GM12892 (cell line): ENCODE measurements at regions not wholly inside any gene's neighbourhood (a gene's known extent, or its start where the extent isn't known, plus 50 kb on each side); places are given as distances from the start of the nearest gene placed in this dataset.
"Not testable (repeated sequence)": the region's sequence is repeated elsewhere in the genome, so short reads cannot be mapped to it uniquely, and the experiment has no call there.

Experiments
- DNase-seq: peaks from one replicate; pipeline ENCODE4 v3.0.0; 2011; ENCODE audit not compliant: insufficient read length
- FAIRE-seq: peaks from 2 replicates; lab custom pipeline; 2011; peaks lifted over from hg19 to GRCh38; lab: Jason Lieb, UNC
- POLR2A ChIP-seq: IDR thresholded peaks from 2 replicates; pipeline ENCODE4 v1.6.1; 2011; ENCODE audit warnings: low read depth, low read length, control low read depth
- POLR2AphosphoS5 ChIP-seq: IDR thresholded peaks from 2 replicates; pipeline ENCODE4 v1.6.1; 2011; ENCODE audit warnings: low read depth, low read length, control low read depth
- TAF1 ChIP-seq: IDR thresholded peaks from 2 replicates; pipeline ENCODE4 v1.6.1; 2011; ENCODE audit warnings: low read depth, mild to moderate bottlenecking, control low read depth, low read length, borderline replicate concordance

- TF ChIP-seq POLR2A (no peak), POLR2AphosphoS5 (no peak)
- no peak for FAIRE-seq
- DNase-seq: no peak
Observed at GRCh38 chr2:75925331-75926024, 214.8 kb upstream of the GCFC2 start.

DNA sequence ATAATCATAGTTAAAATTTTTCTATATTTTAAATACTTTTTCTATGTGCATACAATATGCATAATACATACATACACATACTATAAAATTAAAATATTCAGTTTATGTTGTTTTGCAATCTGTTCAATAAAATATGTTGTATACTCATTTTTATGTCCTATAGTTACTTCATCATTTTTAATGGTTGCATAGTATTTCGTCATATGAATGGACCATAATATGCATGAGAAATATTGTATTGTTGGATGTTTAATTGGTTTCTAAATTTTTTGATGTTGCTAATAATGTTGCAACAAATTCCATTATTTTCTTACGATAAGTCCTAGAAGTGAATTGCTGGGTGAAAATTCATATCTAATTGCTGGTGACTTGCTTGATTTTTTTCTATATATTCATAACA, 211.5 kb upstream of the GCFC2 start:
- TF ChIP-seq TAF1: no peak
- TF ChIP-seq POLR2AphosphoS5: no peak
- TF ChIP-seq POLR2A: no peak
- DNase-seq (no peak), FAIRE-seq (no peak)

GRCh38 chr2:75920859-75921551, 210.3 kb upstream of the GCFC2 start:
- TF ChIP-seq POLR2A (no peak), TAF1 (no peak), POLR2AphosphoS5 (no peak)
- FAIRE-seq (no peak), DNase-seq (no peak)

DNA sequence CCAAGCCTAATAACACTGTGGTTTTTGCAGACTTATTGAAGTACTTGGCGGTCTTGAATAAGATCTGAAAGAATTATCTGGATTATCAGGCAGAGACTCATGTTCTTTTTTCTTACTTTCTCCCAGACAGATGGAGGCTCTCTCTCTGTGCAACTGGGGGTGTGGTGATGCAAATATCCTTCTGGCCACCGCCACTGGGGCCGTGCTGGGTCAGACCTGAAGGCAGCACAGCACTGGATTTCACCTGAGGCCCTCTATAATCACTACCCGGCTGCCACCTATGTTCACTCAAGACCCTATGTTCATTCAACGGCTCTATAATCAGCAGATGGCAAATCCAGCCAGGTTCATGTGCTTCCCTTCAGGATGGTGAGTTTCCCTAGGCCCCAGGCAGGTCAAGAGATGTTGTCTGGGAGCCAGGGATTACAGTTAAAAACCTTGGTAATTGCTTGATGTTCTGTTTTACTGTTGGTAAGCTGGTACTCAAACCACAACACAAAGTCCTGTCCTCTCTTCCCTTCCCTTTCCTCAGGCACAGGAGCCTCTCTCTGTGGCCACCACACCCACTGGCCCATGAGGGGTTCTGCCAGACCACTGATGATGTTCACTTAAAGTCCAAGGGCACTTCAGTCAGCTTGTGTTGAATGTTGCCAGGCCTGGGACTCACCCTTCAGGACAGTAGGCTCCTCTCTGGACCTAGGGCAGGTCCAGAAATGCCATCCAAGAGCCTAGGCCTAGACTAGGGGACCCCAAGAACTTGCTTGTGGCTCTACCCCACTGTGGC, 205.3 kb upstream of the GCFC2 start:
- DNase-seq (no peak), FAIRE-seq (no peak)
- no peak for TF ChIP-seq TAF1
- TF ChIP-seq POLR2AphosphoS5: no peak
- TF ChIP-seq POLR2A: no peak

- FAIRE-seq: peak; percentile 82
- DNase-seq: peak; percentile 25
- TF ChIP-seq POLR2AphosphoS5: no peak
Observed at GRCh38 chr2:75896779-75897366, 186.2 kb upstream of the GCFC2 start.

GRCh38 chr2:75894170-75894569, 183.5 kb upstream of the GCFC2 start:
- TF ChIP-seq POLR2AphosphoS5 (no peak), POLR2A (no peak), TAF1 (no peak)
- no peak for FAIRE-seq
- DNase-seq: no peak

- FAIRE-seq (no peak), DNase-seq (no peak)
- TF ChIP-seq TAF1: no peak
- no peak for TF ChIP-seq POLR2A
- TF ChIP-seq POLR2AphosphoS5: no peak
Observed at GRCh38 chr2:75892490-75892889, 181.8 kb upstream of the GCFC2 start.

GRCh38 chr2:75882530-75882929, 171.8 kb upstream of the GCFC2 start:
- DNase-seq (no peak), FAIRE-seq (no peak)
- TF ChIP-seq TAF1 (no peak), POLR2A (no peak), POLR2AphosphoS5 (no peak)

DNA sequence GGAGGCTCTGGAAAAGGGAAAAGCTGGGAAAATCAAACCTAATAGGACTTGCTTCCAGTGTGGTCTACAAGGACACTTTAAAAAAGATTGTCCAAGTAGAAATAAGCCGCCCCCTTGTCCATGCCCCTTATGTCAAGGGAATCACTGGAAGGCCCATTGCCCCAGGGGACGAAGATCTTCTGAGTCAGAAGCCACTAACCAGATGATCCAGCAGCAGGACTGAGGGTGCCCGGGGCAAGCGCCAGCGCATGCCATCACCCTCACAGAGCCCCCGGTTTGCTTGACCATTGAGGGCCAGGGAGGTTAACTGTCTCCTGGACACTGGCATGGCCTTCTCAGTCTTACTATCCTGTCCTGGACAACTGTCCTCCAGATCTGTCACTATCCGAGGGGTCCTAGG, 164.9 kb upstream of the GCFC2 start:
- DNase-seq, FAIRE-seq: not testable (repeated sequence)

DNA sequence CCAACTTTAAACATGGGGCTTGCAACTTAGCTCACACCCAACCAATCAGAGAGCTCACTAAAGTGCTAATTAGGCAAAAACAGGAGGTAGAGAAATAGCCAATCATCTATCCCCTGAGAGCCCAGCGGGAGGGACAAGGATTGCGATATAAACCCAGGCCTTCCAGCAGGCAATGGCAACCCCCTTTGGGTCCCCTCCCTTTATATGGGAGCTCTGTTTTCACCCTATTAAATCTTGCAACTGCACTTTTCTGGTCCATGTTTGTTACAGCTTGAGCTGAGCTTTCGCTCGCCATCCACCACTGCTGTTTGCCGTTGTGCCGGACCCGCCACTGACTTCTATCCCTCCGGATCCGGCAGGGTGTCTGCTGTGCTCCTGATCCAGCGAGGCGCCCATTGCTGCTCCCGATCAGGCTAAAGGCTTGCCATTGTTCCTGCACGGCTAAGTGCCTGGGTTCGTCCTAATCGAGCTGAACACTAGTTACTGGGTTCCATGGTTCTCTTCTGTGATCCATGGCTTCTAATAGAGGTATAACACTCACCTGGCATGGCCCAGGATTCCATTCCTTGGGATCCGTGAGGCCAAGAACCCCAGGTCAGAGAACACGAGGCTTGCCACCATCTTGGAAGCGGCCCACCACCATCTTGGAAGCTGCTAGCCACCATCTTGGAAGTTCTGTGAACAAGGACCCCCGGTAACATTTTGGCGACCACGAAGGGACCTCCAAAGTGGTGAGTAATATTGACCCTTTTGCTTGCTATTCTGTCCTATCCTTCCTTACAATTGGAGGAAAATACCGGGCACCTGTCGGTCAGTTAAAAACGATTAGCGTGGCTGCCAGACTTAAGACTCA, 161.3 kb upstream of the GCFC2 start:
- FAIRE-seq: not testable (repeated sequence)

GRCh38 chr2:75870651-75871137, 160.0 kb upstream of the GCFC2 start:
- no peak for TF ChIP-seq TAF1
- TF ChIP-seq POLR2AphosphoS5: no peak
- no peak for TF ChIP-seq POLR2A
- no peak for FAIRE-seq
- no peak for DNase-seq

More for the DNA sequence above, 161.3 kb upstream of the GCFC2 start:
- DNase-seq: not testable (repeated sequence)

DNA sequence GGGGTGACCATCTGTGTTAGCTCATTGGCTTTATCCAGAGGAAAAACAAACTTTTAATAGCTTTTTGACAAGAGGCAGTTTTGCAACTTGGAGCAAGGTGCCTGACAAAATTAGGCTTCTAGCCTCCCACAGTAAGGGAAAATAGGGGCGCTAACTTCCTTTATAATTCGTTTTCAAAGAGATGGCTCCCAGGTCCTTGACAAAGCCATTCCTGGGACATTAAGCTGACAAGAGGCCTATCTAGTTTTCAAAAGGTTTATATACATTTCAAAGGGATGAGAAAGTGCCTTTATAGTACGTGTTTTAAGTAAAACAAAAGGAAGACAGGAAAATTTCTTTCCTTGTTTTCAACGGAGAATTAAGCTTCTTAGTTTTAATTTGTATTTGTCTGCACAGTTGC, 159.4 kb upstream of the GCFC2 start:
- DNase-seq (no peak), FAIRE-seq (no peak)
- TF ChIP-seq POLR2A (no peak), POLR2AphosphoS5 (no peak), TAF1 (no peak)
